Adrenal gland (tissue), 9 donors: ENCODE measurements at regions not wholly inside any gene's neighbourhood (a gene's known extent, or its start where the extent isn't known, plus 50 kb on each side); places are given as distances from the start of the nearest gene placed in this dataset.

Experiments
- DNase-seq, 7 donors: peaks; one replicate each; pipeline ENCODE4 v3.0.0-alpha.2; 2019 to 2020
- H3K27ac ChIP-seq, 5 donors: fragments of 200-600 bp; sonication (generic) in 4 of 5; 1 replicate in 3 of 5; 2 replicates in 2 of 5; pipeline versions ENCODE4 v1.5.1 to v1.8.0; 2016 to 2020; ENCODE audit warnings: mild to moderate bottlenecking in 1 of 5
- H3K27me3 ChIP-seq: fragments of 200-600 bp; 2 replicates; pipeline ENCODE4 v1.8.0; 2021
- H3K36me3 ChIP-seq, 2 donors: fragments of 200-600 bp; replicated peaks in 1 of 2; 1 replicate in 1 of 2; 2 replicates in 1 of 2; pipeline versions ENCODE4 v1.5.1 to v1.8.0; 2018 to 2022
- H3K4me1 ChIP-seq, 2 donors: fragments of 200-600 bp; replicated peaks in 1 of 2; 1 replicate in 1 of 2; 2 replicates in 1 of 2; pipeline versions ENCODE4 v1.5.1 to v1.8.0; 2018 to 2021
- H3K4me3 ChIP-seq, 4 donors: fragments of 200-600 bp; sonication (generic) in 3 of 4; one replicate each; pipeline ENCODE4 v1.5.1; 2016 to 2018
- H3K9me3 ChIP-seq, 3 donors: fragments of 200-600 bp; sonication (generic) in 1 of 3; replicated peaks in 1 of 3; 1 replicate in 2 of 3; 2 replicates in 1 of 3; pipeline versions ENCODE4 v1.5.1 to v1.8.0; 2016 to 2021
- CTCF ChIP-seq, 6 experiments: fragments of 450-650 bp in 4 of 6; fragments of 200-600 bp in 2 of 6; sonication (generic) in 1 of 6; IDR thresholded peaks; 1 replicate in 5 of 6; 2 replicates in 1 of 6; pipeline versions ENCODE4 v1.5.1 to v1.8.0; 2016 to 2021; ENCODE audit warnings: antibody characterized with exemption in 6 of 6, mild to moderate bottlenecking in 2 of 6, moderate library complexity in 1 of 6
- POLR2A ChIP-seq, 2 donors: fragments of 450-650 bp; IDR thresholded peaks; one replicate each; pipeline ENCODE4 v1.6.1; 2017; ENCODE audit warnings: antibody characterized with exemption in 2 of 2, mild to moderate bottlenecking in 2 of 2, moderate library complexity in 1 of 2
- WGBS, 4 donors: extraction: QIAGEN DNeasy Blood & Tissue Kit in 2 of 4; methylation state at CpG; one replicate each; pipeline versions ENCODE4 v1.1.5 to v1.1.7; 2013 to 2017; 5-methylcytosine and 5-hydroxymethylcytosine counted together
- intact Hi-C, 2 donors: fragments of 100-400 bp; cut with DNase I; formaldehyde crosslinking; loops; one replicate each; pipeline versions ENCODE4 v1.14.1 to v1.15.0; 2022 to 2023
- donor health status: healthy with polysubstance abuse.
- donor health status: Bipolar disorder and iron deficiency.
- donor health status: DM: yes; HTN: yes; CAD: no.
- donor health status: DM: no; HTN: no; CAD: no.
- donor health status: DM: no; HTN: no; CAD: no.

GRCh38 chr13:111859354-111860230 is 207.4 kb upstream of the SOX1 start:
- Histone ChIP-seq H3K27me3 (no peaks in the 10 kb centered on the region), H3K4me3 (no peak overlapping the region), H3K4me1 (no peaks in the 10 kb centered on the region), H3K36me3 (no peaks in the 10 kb centered on the region), H3K9me3 (no peaks in the 10 kb centered on the region), H3K27ac (no peak overlapping the region)
- intact Hi-C loops, result no loop called here
- WGBS, 4 donors, result 67 to 74% (median 72%) methylated on average over 13 to 18 of the region's 18 CpGs
- no peak for DNase-seq
- no peak for TF ChIP-seq CTCF (IDR thresholded peaks at IDR 0.05)
- TF ChIP-seq POLR2A (IDR thresholded peaks at IDR 0.05), result no peak

GRCh38 chr13:111860231-111860552 is 206.8 kb upstream of the SOX1 start:
- Histone ChIP-seq H3K27ac (no peak overlapping the region), H3K36me3 (no peaks in the 10 kb centered on the region), H3K27me3 (no peaks in the 10 kb centered on the region), H3K9me3 (no peaks in the 10 kb centered on the region), H3K4me3 (no peak overlapping the region), H3K4me1 (no peaks in the 10 kb centered on the region)
- TF ChIP-seq POLR2A (IDR thresholded peaks at IDR 0.05), result no peak
- no peak for TF ChIP-seq CTCF (IDR thresholded peaks at IDR 0.05)
- no peak for DNase-seq
- intact Hi-C loops, result no loop called here
- 49 to 63% (median 55%) methylated on average over 3 of the region's 3 CpGs for WGBS, 4 donors

- no peak for DNase-seq
- H3K4me3 ChIP-seq, result no peak overlapping the region
- no peaks in the 10 kb centered on the region for H3K4me1 ChIP-seq
- WGBS, 4 donors, result 89 to 95% (median 93%) methylated on average over 7 of the region's 7 CpGs
- intact Hi-C loops, result no loop called here
- H3K27ac ChIP-seq, result no peak overlapping the region
- H3K9me3 ChIP-seq, result no peaks in the 10 kb centered on the region
- H3K36me3 ChIP-seq, result no peaks in the 10 kb centered on the region
- no peak for TF ChIP-seq CTCF (IDR thresholded peaks at IDR 0.05)
- no peak for TF ChIP-seq POLR2A (IDR thresholded peaks at IDR 0.05)
- no peaks in the 10 kb centered on the region for H3K27me3 ChIP-seq
Measured at GRCh38 chr13:111861319-111861718, 205.6 kb upstream of the SOX1 start.

GRCh38 chr13:111861766-111862366 is 205.1 kb upstream of the SOX1 start:
- Histone ChIP-seq H3K4me3 (no peak overlapping the region), H3K36me3 (no peaks in the 10 kb centered on the region), H3K9me3 (no peaks in the 10 kb centered on the region), H3K27me3 (no peaks in the 10 kb centered on the region), H3K27ac (no peak overlapping the region), H3K4me1 (no peaks in the 10 kb centered on the region)
- intact Hi-C loops, result no loop called here
- WGBS, 4 donors, result 82 to 88% (median 83%) methylated on average over 11 to 13 of the region's 13 CpGs
- DNase-seq, result no peak
- TF ChIP-seq CTCF (IDR thresholded peaks at IDR 0.05) (no peak), POLR2A (IDR thresholded peaks at IDR 0.05) (no peak)
